Endothelial cell of umbilical vein (primary cell): ENCODE measurements at regions not wholly inside any gene's neighbourhood (a gene's known extent, or its start where the extent isn't known, plus 50 kb on each side); places are given as distances from the start of the nearest gene placed in this dataset.

ENCODE experiments used
- BruUV-seq: library from RNA; stranded (reverse); fragments of 400-500 nt; replicated peaks from 2 replicates; lab custom pipeline; 2021; lab: Mats Ljungman, UMichigan
- CTCF ChIA-PET: fragments of 300-600, 350-600 bp; sonication (Branson Sonifier 250); formaldehyde crosslinking; loops from one replicate; lab custom pipeline; 2021; ENCODE audit warnings: antibody characterized with exemption, inconsistent platforms; lab: Charles Lee
- POLR2A ChIA-PET: fragments of 300-600, 350-600 bp; sonication (Branson Sonifier 250); formaldehyde crosslinking; loops from one replicate; lab custom pipeline; 2021; ENCODE audit warnings: antibody characterized with exemption, inconsistent platforms; lab: Charles Lee
- DNase-seq: peaks from one replicate; pipeline ENCODE4 v3.0.0-alpha.2; 2011; ENCODE audit warnings: low read depth, low spot score
- FAIRE-seq: peaks from 2 replicates; lab custom pipeline; 2011; peaks lifted over from hg19 to GRCh38; lab: Jason Lieb, UNC
- H2AFZ ChIP-seq: 2 replicates; pipeline ENCODE4 v1.6.0; 2012; ENCODE audit warnings: low read depth, low read length, control low read depth, inconsistent platforms
- H3K27ac ChIP-seq: 2 replicates; pipeline ENCODE4 v1.5.1; 2011; ENCODE audit warnings: low read depth, mild to moderate bottlenecking, control low read depth, low read length, moderate library complexity; ENCODE audit not compliant: insufficient read depth
- H3K27me3 ChIP-seq, 2 experiments: 2 replicates each; pipeline versions ENCODE4 v1.6.0 to v1.6.1; 2011; ENCODE audit warnings: low read length in 2 of 2, mixed read lengths in 1 of 2; ENCODE audit not compliant: control insufficient read depth in 2 of 2, insufficient read depth in 2 of 2
- H3K36me3 ChIP-seq, 2 experiments: 2 replicates in 1 of 2; 3 replicates in 1 of 2; pipeline ENCODE4 v1.5.1; 2011; ENCODE audit warnings: low read length in 2 of 2, mild to moderate bottlenecking in 1 of 2, moderate library complexity in 1 of 2; ENCODE audit not compliant: control insufficient read depth in 2 of 2, insufficient read depth in 2 of 2; ENCODE audit errors: extremely low read depth in 1 of 2
- H3K4me1 ChIP-seq: 3 replicates; pipeline ENCODE4 v1.5.1; 2011; ENCODE audit warnings: mild to moderate bottlenecking, low read length; ENCODE audit not compliant: control insufficient read depth, insufficient read depth; ENCODE audit errors: extremely low read depth
- H3K4me2 ChIP-seq: 2 replicates; pipeline ENCODE4 v1.6.1; 2011; ENCODE audit warnings: low read length, control low read depth, mixed read lengths; ENCODE audit not compliant: insufficient read depth
- H3K4me3 ChIP-seq, 3 experiments: fragments of 200-600 bp in 1 of 3; sonication (generic), shearing (Covaris generic) in 1 of 3; replicated peaks in 1 of 3; 2 replicates each; pipeline ENCODE4 v1.5.1; 2011 to 2016; ENCODE audit warnings: control low read depth in 3 of 3, low read length in 3 of 3, mild to moderate bottlenecking in 2 of 3, inconsistent platforms in 1 of 3, low read depth in 1 of 3, moderate library complexity in 1 of 3; ENCODE audit not compliant: insufficient read depth in 1 of 3
- H3K79me2 ChIP-seq: 2 replicates; pipeline ENCODE4 v1.6.0; 2012; ENCODE audit warnings: low read length, inconsistent platforms; ENCODE audit not compliant: control insufficient read depth, insufficient read depth
- H3K9ac ChIP-seq: replicated peaks from 2 replicates; pipeline ENCODE3; 2011; ENCODE audit warnings: low read length, control low read depth; ENCODE audit not compliant: insufficient read depth; ENCODE audit errors: extremely low read depth
- H3K9me1 ChIP-seq: replicated peaks from 3 replicates; pipeline ENCODE4 v1.6.0; 2011; ENCODE audit warnings: mild to moderate bottlenecking, low read length; ENCODE audit not compliant: control insufficient read depth, insufficient read depth; ENCODE audit errors: extremely low read depth
- H3K9me3 ChIP-seq: replicated peaks from 2 replicates; pipeline ENCODE4 v1.5.1; 2012; ENCODE audit warnings: low read length, inconsistent platforms; ENCODE audit not compliant: control insufficient read depth, insufficient read depth
- H4K20me1 ChIP-seq: replicated peaks from 2 replicates; pipeline ENCODE3; 2011; ENCODE audit warnings: mild to moderate bottlenecking, low read length; ENCODE audit not compliant: control insufficient read depth, insufficient read depth; ENCODE audit errors: extremely low read depth
- EZH2 ChIP-seq: IDR thresholded peaks from 2 replicates; pipeline ENCODE4 v1.6.1; 2012; ENCODE audit warnings: borderline replicate concordance, low read depth, mild to moderate bottlenecking, moderate library complexity, low read length, inconsistent platforms; ENCODE audit not compliant: severe bottlenecking
- FOS ChIP-seq: IDR thresholded peaks from 2 replicates; pipeline ENCODE4 v1.6.1; 2011; ENCODE audit warnings: mild to moderate bottlenecking, low read length, moderate library complexity, borderline replicate concordance; ENCODE audit not compliant: insufficient read depth
- GATA2 ChIP-seq: IDR thresholded peaks from 2 replicates; pipeline ENCODE4 v1.7.0; 2011; ENCODE audit warnings: low read depth, mild to moderate bottlenecking, moderate library complexity, mixed read lengths, low read length; ENCODE audit not compliant: insufficient read length, insufficient read depth
- JUN ChIP-seq: IDR thresholded peaks from 2 replicates; pipeline ENCODE4 v1.6.1; 2011; ENCODE audit warnings: borderline replicate concordance, low read depth; ENCODE audit not compliant: insufficient read length, insufficient read depth
- MAX ChIP-seq: IDR thresholded peaks from 2 replicates; pipeline ENCODE4 v1.6.1; 2011; ENCODE audit not compliant: insufficient read depth, insufficient read length
- MYC ChIP-seq: IDR thresholded peaks from one replicate; pipeline ENCODE4 v1.6.1; 2011; ENCODE audit warnings: mild to moderate bottlenecking, low read depth, low read length
- POLR2A ChIP-seq: IDR thresholded peaks from 2 replicates; pipeline ENCODE4 v1.6.1; 2012; ENCODE audit warnings: low read depth, mild to moderate bottlenecking, control low read depth, low read length
- POLR2AphosphoS5 ChIP-seq: IDR thresholded peaks from 2 replicates; pipeline ENCODE4 v1.6.1; 2012; ENCODE audit warnings: low read depth, mild to moderate bottlenecking, control low read depth, low read length, moderate library complexity; ENCODE audit not compliant: insufficient read depth
- dilution Hi-C: fragments of 300-500 bp; cut with MboI; formaldehyde crosslinking; loops from one replicate; pipeline ENCODE4 v1.15.0; 2019; ENCODE audit warnings: low sequenced_read_pairs; ENCODE audit not compliant: extremely low pct_ligation_motif_present
- intact Hi-C: fragments of 100-400 bp; cut with micrococcal nuclease; formaldehyde crosslinking; loops from one replicate; pipeline ENCODE4 v1.10.0; 2022
- TF ChIP-seq, protein P1 (sequence below), 2 donors: IDR thresholded peaks; 1 replicate in 1 of 2; 2 replicates in 1 of 2; pipeline ENCODE4 v1.5.1; 2011; ENCODE audit warnings: low read length in 2 of 2, mild to moderate bottlenecking in 2 of 2, moderate library complexity in 2 of 2, control low read depth in 1 of 2, inconsistent platforms in 1 of 2, low read depth in 1 of 2; ENCODE audit not compliant: insufficient read depth in 1 of 2; ENCODE audit errors: extremely low read depth in 1 of 2

GRCh38 chr1:175894581-175894980, 151.2 kb upstream of the TNR start:
- no peak overlapping the region for H3K9ac ChIP-seq
- DNase-seq (no peak), FAIRE-seq (no peak)
- H2AFZ ChIP-seq = no peak overlapping the region
- H3K79me2 ChIP-seq = no peaks in the 10 kb centered on the region
- H3K9me3 ChIP-seq = no peaks in the 10 kb centered on the region
- dilution Hi-C loops (no loop called here), intact Hi-C loops (no loop called here)
- no peak overlapping the region for H3K4me3 ChIP-seq
- no peak overlapping the region for H3K27ac ChIP-seq
- TF ChIP-seq JUN = no peak
- TF ChIP-seq FOS = no peak
- TF ChIP-seq MAX = no peak
- TF ChIP-seq EZH2 = no peak
- no peak for TF ChIP-seq GATA2
- no peak for TF ChIP-seq POLR2AphosphoS5
- TF ChIP-seq, protein P1, sequence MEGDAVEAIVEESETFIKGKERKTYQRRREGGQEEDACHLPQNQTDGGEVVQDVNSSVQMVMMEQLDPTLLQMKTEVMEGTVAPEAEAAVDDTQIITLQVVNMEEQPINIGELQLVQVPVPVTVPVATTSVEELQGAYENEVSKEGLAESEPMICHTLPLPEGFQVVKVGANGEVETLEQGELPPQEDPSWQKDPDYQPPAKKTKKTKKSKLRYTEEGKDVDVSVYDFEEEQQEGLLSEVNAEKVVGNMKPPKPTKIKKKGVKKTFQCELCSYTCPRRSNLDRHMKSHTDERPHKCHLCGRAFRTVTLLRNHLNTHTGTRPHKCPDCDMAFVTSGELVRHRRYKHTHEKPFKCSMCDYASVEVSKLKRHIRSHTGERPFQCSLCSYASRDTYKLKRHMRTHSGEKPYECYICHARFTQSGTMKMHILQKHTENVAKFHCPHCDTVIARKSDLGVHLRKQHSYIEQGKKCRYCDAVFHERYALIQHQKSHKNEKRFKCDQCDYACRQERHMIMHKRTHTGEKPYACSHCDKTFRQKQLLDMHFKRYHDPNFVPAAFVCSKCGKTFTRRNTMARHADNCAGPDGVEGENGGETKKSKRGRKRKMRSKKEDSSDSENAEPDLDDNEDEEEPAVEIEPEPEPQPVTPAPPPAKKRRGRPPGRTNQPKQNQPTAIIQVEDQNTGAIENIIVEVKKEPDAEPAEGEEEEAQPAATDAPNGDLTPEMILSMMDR (IDR thresholded peaks at IDR 0.05; ENCODE audit: extremely low read depth in 1 of 2, insufficient read depth in 1 of 2, low read depth in 1 of 2, low read length in 2 of 2) = no peak
- no peak for TF ChIP-seq POLR2A
- TF ChIP-seq MYC = no peak
- H3K36me3 ChIP-seq = no peaks in the 10 kb centered on the region
- no peaks in the 10 kb centered on the region for H3K27me3 ChIP-seq
- no TSS peak for BruUV-seq
- no peaks in the 10 kb centered on the region for H3K9me1 ChIP-seq
- POLR2A ChIA-PET = interaction anchor here (0.6 kb wide), 1 partner anchor 180 kb away, joined by 3 read pairs; no protein-coding TSS in a partner anchor
- H3K4me2 ChIP-seq = no peak overlapping the region
- H3K4me1 ChIP-seq = no peaks in the 10 kb centered on the region
- CTCF ChIA-PET = interaction anchor here (1.1 to 1.5 kb wide), 2 partner anchors 8 to 521 kb away, joined by 3 read pairs; no protein-coding TSS in a partner anchor
- no peaks in the 10 kb centered on the region for H4K20me1 ChIP-seq
